ENCODE measurements at regions not wholly inside any gene's neighbourhood (a gene's known extent, or its start where the extent isn't known, plus 50 kb on each side); places are given as distances from the start of the nearest gene placed in this dataset.

GRCh38 chr12:125538401-125539199 is 473.4 kb downstream of the AACS start:
- no peaks in the 10 kb centered on the region for H3K36me3 Mint-ChIP-seq (ENCODE audit: low read depth)
- DNase-seq (no peak), ATAC-seq (no peak)
- H3K4me1 Mint-ChIP-seq (ENCODE audit: low read depth): no peaks in the 10 kb centered on the region
- no peak for TF ChIP-seq CTCF (IDR thresholded peaks at IDR 0.05)
- intact Hi-C loops (cut with micrococcal nuclease): loop anchor here (10.0 kb wide), 1 partner anchor 146 kb away; no protein-coding TSS in a partner anchor
- H3K27ac Mint-ChIP-seq: no peak overlapping the region
- H3K27me3 Mint-ChIP-seq: peaks cover 4% of the 10 kb centered on the region
- ChIA-PET POLR2A (no interaction called here), CTCF (no interaction called here)
- no peak overlapping the region for H3K4me3 Mint-ChIP-seq
- H3K9me3 Mint-ChIP-seq: peaks cover 2% of the 10 kb centered on the region

- Mint-ChIP-seq H3K9me3 (peaks cover 2% of the 10 kb centered on the region), H3K36me3 (ENCODE audit: low read depth) (no peaks in the 10 kb centered on the region), H3K4me1 (ENCODE audit: low read depth) (no peaks in the 10 kb centered on the region), H3K27ac (no peak overlapping the region), H3K4me3 (no peak overlapping the region), H3K27me3 (no peaks in the 10 kb centered on the region)
- no peak for TF ChIP-seq CTCF (IDR thresholded peaks at IDR 0.05)
- DNase-seq (no peak), ATAC-seq (no peak)
- intact Hi-C loops (cut with micrococcal nuclease): no loop called here
- ChIA-PET POLR2A (no interaction called here), CTCF (no interaction called here)
Measured at GRCh38 chr12:125540580-125541204, 475.5 kb downstream of the AACS start.

GRCh38 chr12:125544960-125545359 is 479.7 kb downstream of the AACS start:
- intact Hi-C loops (cut with micrococcal nuclease): no loop called here
- Mint-ChIP-seq H3K9me3 (peaks cover 2% of the 10 kb centered on the region), H3K4me3 (no peak overlapping the region), H3K27ac (no peak overlapping the region), H3K36me3 (ENCODE audit: low read depth) (no peaks in the 10 kb centered on the region), H3K4me1 (ENCODE audit: low read depth) (no peaks in the 10 kb centered on the region), H3K27me3 (peaks cover 2% of the 10 kb centered on the region)
- no peak for ATAC-seq
- DNase-seq: no peak
- CTCF ChIA-PET: no interaction called here
- POLR2A ChIA-PET: no interaction called here
- no peak for TF ChIP-seq CTCF (IDR thresholded peaks at IDR 0.05)

GRCh38 chr12:125549171-125549570 is 483.9 kb downstream of the AACS start:
- peaks cover 6% of the 10 kb centered on the region for H3K27me3 Mint-ChIP-seq
- POLR2A ChIA-PET: no interaction called here

More at GRCh38 chr12:125549171-125549570, 483.9 kb downstream of the AACS start:
- CTCF ChIA-PET: interaction anchor here (0.8 kb wide), 1 partner anchor 10 kb away, joined by 3 read pairs; no protein-coding TSS in a partner anchor
- TF ChIP-seq CTCF (IDR thresholded peaks at IDR 0.05): no peak
- H3K9me3 Mint-ChIP-seq: no peaks in the 10 kb centered on the region
- no peak overlapping the region for H3K27ac Mint-ChIP-seq
- no peak for DNase-seq
- intact Hi-C loops (cut with micrococcal nuclease): no loop called here
- H3K4me1 Mint-ChIP-seq (ENCODE audit: low read depth): no peaks in the 10 kb centered on the region
- H3K36me3 Mint-ChIP-seq (ENCODE audit: low read depth): no peaks in the 10 kb centered on the region
- no peak overlapping the region for H3K4me3 Mint-ChIP-seq
- ATAC-seq: no peak
